Central memory CD8-positive, alpha-beta T cell (primary cell): ENCODE measurements at regions not wholly inside any gene's neighbourhood (a gene's known extent, or its start where the extent isn't known, plus 50 kb on each side); places are given as distances from the start of the nearest gene placed in this dataset.
"Not testable (repeated sequence)": the region's sequence is repeated elsewhere in the genome, so short reads cannot be mapped to it uniquely, and the experiment has no call there.

Source experiments
- ATAC-seq: fragments of 150-1000 bp; cut with Tn5 transposase; replicated peaks from 2 replicates; pipeline ENCODE4 v1.10.0; 2022; ENCODE audit warnings: mild to moderate bottlenecking, moderate FRiP score, moderate number of reproducible peaks; ENCODE audit not compliant: poor library complexity, severe bottlenecking; ENCODE audit errors: extremely low read depth
- DNase-seq, 2 donors: peaks; one replicate each; pipeline ENCODE4 v3.0.0; 2021; ENCODE audit warnings: low spot score in 2 of 2
- H3K27ac Mint-ChIP-seq: one replicate; pipeline ENCODE4 v1.8.0; 2022; ENCODE audit warnings: low read depth, mild to moderate bottlenecking, moderate library complexity, mixed read lengths
- H3K27me3 Mint-ChIP-seq: one replicate; pipeline ENCODE4 v1.8.0; 2022; ENCODE audit warnings: mixed read lengths
- H3K36me3 Mint-ChIP-seq: one replicate; pipeline ENCODE4 v1.8.0; 2022; ENCODE audit warnings: mild to moderate bottlenecking, moderate library complexity, mixed read lengths; ENCODE audit not compliant: insufficient read depth
- H3K4me1 Mint-ChIP-seq: one replicate; pipeline ENCODE4 v1.8.0; 2022; ENCODE audit warnings: mixed read lengths
- H3K4me3 Mint-ChIP-seq: one replicate; pipeline ENCODE4 v1.8.0; 2022; ENCODE audit warnings: mild to moderate bottlenecking, moderate library complexity, mixed read lengths
- H3K9me3 Mint-ChIP-seq: one replicate; pipeline ENCODE4 v1.8.0; 2022; ENCODE audit warnings: mixed read lengths

GRCh38 chr3:145384307-145384706 is 776.7 kb downstream of the PLOD2 start:
- no peak overlapping the region for H3K4me3 Mint-ChIP-seq
- peaks cover 6% of the 10 kb centered on the region for H3K9me3 Mint-ChIP-seq
- no peaks in the 10 kb centered on the region for H3K27me3 Mint-ChIP-seq
- no peaks in the 10 kb centered on the region for H3K36me3 Mint-ChIP-seq
- ATAC-seq (no peak), DNase-seq (no peak)
- H3K27ac Mint-ChIP-seq: no peak overlapping the region
- no peaks in the 10 kb centered on the region for H3K4me1 Mint-ChIP-seq

GRCh38 chr3:145387211-145387610 is 773.8 kb downstream of the PLOD2 start:
- H3K4me1 Mint-ChIP-seq: no peaks in the 10 kb centered on the region
- peaks cover 10% of the 10 kb centered on the region for H3K9me3 Mint-ChIP-seq
- no peak for ATAC-seq
- no peaks in the 10 kb centered on the region for H3K27me3 Mint-ChIP-seq
- no peak for DNase-seq
- H3K4me3 Mint-ChIP-seq: no peak overlapping the region
- no peak overlapping the region for H3K27ac Mint-ChIP-seq
- no peaks in the 10 kb centered on the region for H3K36me3 Mint-ChIP-seq

GRCh38 chr3:145395421-145395820 is 765.6 kb downstream of the PLOD2 start:
- no peak for DNase-seq
- Mint-ChIP-seq H3K4me1 (no peaks in the 10 kb centered on the region), H3K36me3 (no peaks in the 10 kb centered on the region), H3K4me3 (no peak overlapping the region), H3K27ac (no peak overlapping the region), H3K9me3 (peaks cover 28% of the 10 kb centered on the region), H3K27me3 (no peaks in the 10 kb centered on the region)
- ATAC-seq: no peak

GRCh38 chr3:145411605-145412004 is 749.4 kb downstream of the PLOD2 start:
- H3K27me3 Mint-ChIP-seq: no peaks in the 10 kb centered on the region

GRCh38 chr3:145417678-145418077 is 743.3 kb downstream of the PLOD2 start:
- DNase-seq: no peak
- H3K4me3 Mint-ChIP-seq: no peak overlapping the region

More at GRCh38 chr3:145411605-145412004, 749.4 kb downstream of the PLOD2 start:
- Mint-ChIP-seq H3K4me1 (no peaks in the 10 kb centered on the region), H3K27ac (no peak overlapping the region), H3K9me3 (peaks cover 16% of the 10 kb centered on the region), H3K4me3 (no peak overlapping the region), H3K36me3 (no peaks in the 10 kb centered on the region)
- DNase-seq: no peak
- no peak for ATAC-seq

GRCh38 chr3:145422556-145422955 is 738.4 kb downstream of the PLOD2 start:
- H3K27ac Mint-ChIP-seq: no peak overlapping the region
- peaks cover 5% of the 10 kb centered on the region for H3K9me3 Mint-ChIP-seq
- H3K4me1 Mint-ChIP-seq: no peaks in the 10 kb centered on the region
- DNase-seq (no peak), ATAC-seq (no peak)
- no peak overlapping the region for H3K4me3 Mint-ChIP-seq
- no peaks in the 10 kb centered on the region for H3K36me3 Mint-ChIP-seq
- no peaks in the 10 kb centered on the region for H3K27me3 Mint-ChIP-seq

More at GRCh38 chr3:145417678-145418077, 743.3 kb downstream of the PLOD2 start:
- Mint-ChIP-seq H3K4me1 (no peaks in the 10 kb centered on the region), H3K36me3 (no peaks in the 10 kb centered on the region), H3K27me3 (no peaks in the 10 kb centered on the region), H3K27ac (no peak overlapping the region), H3K9me3 (peaks cover 20% of the 10 kb centered on the region)
- no peak for ATAC-seq

- Mint-ChIP-seq H3K27ac (no peak overlapping the region), H3K27me3 (no peaks in the 10 kb centered on the region), H3K4me1 (no peaks in the 10 kb centered on the region), H3K36me3 (no peaks in the 10 kb centered on the region), H3K9me3 (peaks cover 2% of the 10 kb centered on the region), H3K4me3 (no peak overlapping the region)
- DNase-seq: no peak
- no peak for ATAC-seq
Measured at GRCh38 chr3:145427355-145427754, 733.6 kb downstream of the PLOD2 start.

- H3K4me1 Mint-ChIP-seq: no peaks in the 10 kb centered on the region
- H3K27ac Mint-ChIP-seq: no peak overlapping the region
- H3K27me3 Mint-ChIP-seq: no peaks in the 10 kb centered on the region
- H3K4me3 Mint-ChIP-seq: no peak overlapping the region
- DNase-seq (no peak), ATAC-seq (no peak)
- no peaks in the 10 kb centered on the region for H3K9me3 Mint-ChIP-seq
- H3K36me3 Mint-ChIP-seq: no peaks in the 10 kb centered on the region
Measured at GRCh38 chr3:145429546-145429945, 731.4 kb downstream of the PLOD2 start.

- H3K36me3 Mint-ChIP-seq: no peaks in the 10 kb centered on the region
- H3K27me3 Mint-ChIP-seq: no peaks in the 10 kb centered on the region
- H3K27ac Mint-ChIP-seq: no peak overlapping the region
Measured at GRCh38 chr3:145448436-145448835, 712.5 kb downstream of the PLOD2 start.

GRCh38 chr3:145450018-145450682 is 710.8 kb downstream of the PLOD2 start:
- Mint-ChIP-seq H3K27me3 (no peaks in the 10 kb centered on the region), H3K4me1 (no peaks in the 10 kb centered on the region), H3K36me3 (no peaks in the 10 kb centered on the region), H3K4me3 (no peak overlapping the region), H3K27ac (no peak overlapping the region), H3K9me3 (peaks cover 6% of the 10 kb centered on the region)
- ATAC-seq (no peak), DNase-seq (no peak)

More at GRCh38 chr3:145448436-145448835, 712.5 kb downstream of the PLOD2 start:
- Mint-ChIP-seq H3K9me3 (peaks cover 6% of the 10 kb centered on the region), H3K4me3 (no peak overlapping the region), H3K4me1 (no peaks in the 10 kb centered on the region)
- no peak for DNase-seq
- ATAC-seq: no peak

- DNase-seq (no peak), ATAC-seq (no peak)
- no peaks in the 10 kb centered on the region for H3K4me1 Mint-ChIP-seq
- H3K36me3 Mint-ChIP-seq: no peaks in the 10 kb centered on the region
- no peaks in the 10 kb centered on the region for H3K27me3 Mint-ChIP-seq
- no peaks in the 10 kb centered on the region for H3K9me3 Mint-ChIP-seq
- H3K4me3 Mint-ChIP-seq: no peak overlapping the region
- H3K27ac Mint-ChIP-seq: no peak overlapping the region
Measured at GRCh38 chr3:145457825-145458552, 703.0 kb downstream of the PLOD2 start.

- H3K4me3 Mint-ChIP-seq, H3K36me3 Mint-ChIP-seq, H3K27ac Mint-ChIP-seq, ATAC-seq, H3K4me1 Mint-ChIP-seq, H3K9me3 Mint-ChIP-seq, DNase-seq, H3K27me3 Mint-ChIP-seq: not testable (repeated sequence)
Measured at GRCh38 chr3:145459681-145460080, 701.3 kb downstream of the PLOD2 start.

- Mint-ChIP-seq H3K36me3 (no peaks in the 10 kb centered on the region), H3K4me3 (no peak overlapping the region), H3K9me3 (peaks cover 15% of the 10 kb centered on the region), H3K4me1 (no peaks in the 10 kb centered on the region), H3K27ac (no peak overlapping the region), H3K27me3 (no peaks in the 10 kb centered on the region)
- no peak for ATAC-seq
- no peak for DNase-seq
Measured at GRCh38 chr3:145471976-145472375, 689.0 kb downstream of the PLOD2 start.
